HUES6 (cell line): ENCODE measurements at regions not wholly inside any gene's neighbourhood (a gene's known extent, or its start where the extent isn't known, plus 50 kb on each side); places are given as distances from the start of the nearest gene placed in this dataset.

ENCODE experiments used
- H3K27ac ChIP-seq: 2 replicates; pipeline ENCODE4 v1.7.0; 2013; ENCODE audit warnings: low read depth, mild to moderate bottlenecking, low read length, inconsistent platforms
- H3K27me3 ChIP-seq: 2 replicates; pipeline ENCODE4 v1.6.1; 2013; ENCODE audit warnings: low read length; ENCODE audit not compliant: control insufficient read depth, insufficient read depth
- H3K36me3 ChIP-seq: 2 replicates; pipeline ENCODE4 v1.6.1; 2013; ENCODE audit warnings: low read length; ENCODE audit not compliant: control insufficient read depth, insufficient read depth
- H3K4me1 ChIP-seq: 2 replicates; pipeline ENCODE4 v1.6.1; 2013; ENCODE audit warnings: low read length; ENCODE audit not compliant: control insufficient read depth, insufficient read depth
- H3K4me3 ChIP-seq: 2 replicates; pipeline ENCODE4 v1.5.1; 2013; ENCODE audit warnings: low read depth, low read length
- H3K9ac ChIP-seq: one replicate; pipeline ENCODE4 v1.6.1; 2013; ENCODE audit warnings: mild to moderate bottlenecking, low read length
- H3K9me3 ChIP-seq: 2 replicates; pipeline ENCODE4 v1.6.1; 2013; ENCODE audit warnings: low read depth, low read length; ENCODE audit not compliant: control insufficient read depth, insufficient read depth

DNA sequence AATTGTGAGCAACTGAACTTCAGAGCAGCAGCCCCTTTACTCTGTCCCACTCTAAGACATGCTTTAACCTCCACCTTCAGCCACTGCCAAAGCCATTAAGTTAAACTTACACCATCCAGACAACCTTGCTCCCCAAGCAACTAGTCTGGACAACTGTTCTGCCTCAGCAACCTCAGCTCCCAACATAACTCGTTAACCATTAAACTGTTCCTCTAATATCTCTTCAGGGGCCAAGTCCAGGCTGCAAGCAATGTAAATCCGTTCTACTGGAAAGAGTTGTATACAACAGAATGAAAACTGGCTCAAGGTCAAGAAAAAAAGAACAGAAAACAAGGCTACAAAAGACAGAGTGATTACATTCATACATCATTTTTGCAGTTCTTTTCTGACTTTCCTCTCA lies 131.7 kb upstream of the TARS1 start:
- H3K4me1 ChIP-seq: no peaks in the 10 kb centered on the region
- H3K9ac ChIP-seq: no peak overlapping the region
- no peak overlapping the region for H3K4me3 ChIP-seq
- no peaks in the 10 kb centered on the region for H3K27me3 ChIP-seq
- H3K36me3 ChIP-seq: no peaks in the 10 kb centered on the region
- no peaks in the 10 kb centered on the region for H3K9me3 ChIP-seq
- H3K27ac ChIP-seq: no peak overlapping the region

DNA sequence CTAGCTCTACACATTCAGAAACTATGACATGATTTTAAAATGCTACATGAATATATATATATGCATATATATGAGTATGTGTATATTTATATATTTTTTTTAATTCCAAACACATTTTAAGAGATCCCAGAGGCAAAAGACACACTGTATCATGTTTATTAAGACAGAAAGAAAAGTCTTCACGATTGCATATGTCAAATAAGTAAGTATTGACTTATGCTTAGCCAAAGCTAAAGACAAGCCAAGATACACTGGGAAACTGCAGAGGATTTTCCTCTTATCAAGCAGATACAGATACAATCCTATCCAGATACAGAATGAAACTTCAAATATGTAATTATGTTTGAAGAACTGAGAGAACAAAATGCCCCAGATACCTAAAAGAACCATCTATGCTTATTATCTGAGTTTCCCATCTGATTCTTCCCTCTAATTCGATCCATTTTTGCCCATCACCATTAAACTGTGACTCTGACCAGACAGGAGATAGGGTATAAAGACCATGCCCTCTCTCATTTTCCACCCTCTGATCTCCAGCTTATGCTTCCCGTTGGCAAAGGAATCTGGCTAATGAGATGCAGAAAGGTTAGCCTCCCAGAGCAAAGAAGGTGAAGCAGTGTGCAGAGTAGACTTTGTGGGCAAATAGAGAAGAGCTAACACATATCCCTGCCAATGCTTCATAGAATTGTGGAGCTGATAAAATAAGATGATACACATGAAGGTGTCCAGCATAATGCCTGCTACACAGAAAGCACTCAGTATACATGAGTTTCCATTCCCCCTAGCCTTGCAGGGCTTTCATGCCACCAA lies 131.0 kb upstream of the TARS1 start:
- no peak overlapping the region for H3K9ac ChIP-seq
- H3K9me3 ChIP-seq: no peaks in the 10 kb centered on the region
- H3K4me3 ChIP-seq: no peak overlapping the region
- H3K27me3 ChIP-seq: no peaks in the 10 kb centered on the region
- no peak overlapping the region for H3K27ac ChIP-seq
- no peaks in the 10 kb centered on the region for H3K4me1 ChIP-seq
- no peaks in the 10 kb centered on the region for H3K36me3 ChIP-seq

DNA sequence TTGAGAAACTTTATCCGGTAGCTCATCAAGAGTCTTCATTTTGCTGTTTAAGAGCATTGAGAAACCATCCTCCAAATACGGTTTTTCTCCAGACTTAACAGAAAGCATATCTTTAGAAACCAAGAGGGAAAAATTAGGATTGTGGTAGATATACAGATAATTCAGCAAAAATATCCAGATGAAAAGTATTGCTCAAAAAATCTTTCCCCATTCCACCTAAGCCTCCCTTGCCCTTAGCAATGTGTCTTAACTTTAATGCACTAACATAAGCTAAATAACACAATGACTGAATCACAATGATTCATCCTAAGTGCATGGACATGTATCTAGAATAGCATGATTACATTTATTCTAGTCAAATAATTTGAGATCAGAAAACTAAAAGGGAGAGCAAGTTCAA lies 130.3 kb upstream of the TARS1 start:
- Histone ChIP-seq H3K4me1 (no peaks in the 10 kb centered on the region), H3K9ac (no peak overlapping the region)

DNA sequence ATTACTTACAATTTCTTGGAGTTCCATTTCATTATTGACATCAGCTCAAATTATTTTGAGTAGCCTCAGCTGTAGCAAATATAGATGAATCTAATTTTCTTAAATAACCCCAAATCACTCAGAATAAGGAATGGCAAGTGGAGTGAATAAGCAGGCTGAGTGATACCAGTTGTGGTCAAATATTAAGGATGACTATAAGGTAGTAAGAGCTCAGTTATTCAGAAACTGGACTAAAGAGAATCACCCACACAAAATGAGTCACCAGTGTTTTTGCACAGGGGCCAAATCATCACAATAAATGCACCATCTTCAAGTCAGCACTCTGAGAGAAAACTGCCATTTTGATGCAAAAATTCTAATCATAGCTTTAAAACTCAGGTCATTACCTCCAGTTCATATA lies 128.9 kb upstream of the TARS1 start:
- Histone ChIP-seq H3K4me1 (no peaks in the 10 kb centered on the region), H3K27me3 (no peaks in the 10 kb centered on the region), H3K4me3 (no peak overlapping the region), H3K27ac (no peak overlapping the region), H3K9ac (no peak overlapping the region), H3K9me3 (no peaks in the 10 kb centered on the region), H3K36me3 (no peaks in the 10 kb centered on the region)

More for the DNA sequence above, 130.3 kb upstream of the TARS1 start:
- H3K4me3 ChIP-seq: no peak overlapping the region
- H3K27me3 ChIP-seq: no peaks in the 10 kb centered on the region
- H3K9me3 ChIP-seq: no peaks in the 10 kb centered on the region
- H3K27ac ChIP-seq: no peak overlapping the region
- no peaks in the 10 kb centered on the region for H3K36me3 ChIP-seq

DNA sequence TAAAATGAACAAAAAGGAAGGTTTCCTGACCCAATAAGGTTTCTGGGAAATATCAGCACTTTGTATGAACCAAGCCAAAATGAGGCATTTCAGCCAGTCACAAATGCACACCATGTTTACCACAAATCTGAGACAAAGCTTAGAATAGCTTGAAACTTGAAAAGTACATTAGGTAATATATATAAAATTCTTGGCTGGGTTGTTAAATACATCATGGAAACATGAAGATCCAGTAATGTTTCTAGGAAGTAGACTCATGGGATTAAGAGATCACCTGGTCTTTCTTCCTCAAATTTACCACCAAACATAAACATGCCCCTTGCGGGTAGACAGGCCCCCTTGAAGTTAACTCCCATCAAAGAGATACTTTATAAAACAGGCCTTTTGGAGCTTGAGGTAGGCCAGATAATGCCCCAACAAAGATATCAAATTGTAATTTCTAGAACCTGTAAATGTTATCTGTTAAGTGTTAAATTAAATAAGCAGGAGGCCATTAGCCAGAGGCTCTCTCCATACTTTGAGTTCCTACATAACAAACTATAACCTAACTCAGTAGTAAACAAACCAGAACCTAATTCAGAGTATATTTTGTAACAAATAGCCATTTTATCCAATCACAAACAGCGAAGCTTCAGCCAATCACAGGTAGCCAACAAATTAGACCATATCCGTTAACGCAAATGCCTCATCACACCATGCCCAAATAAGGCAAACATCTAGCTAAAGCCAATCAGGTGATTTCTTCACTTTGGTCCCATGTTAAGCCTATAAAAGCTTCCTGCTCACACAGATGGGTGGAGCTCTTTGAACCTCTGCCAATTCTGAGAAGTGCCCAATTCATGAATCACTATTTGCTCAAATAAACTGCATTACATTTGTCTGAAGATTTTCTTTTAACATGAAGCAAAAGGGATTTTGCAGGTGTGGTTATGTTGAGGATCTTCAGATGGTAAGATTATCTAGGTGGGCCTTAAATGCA lies 127.9 kb upstream of the TARS1 start:
- no peaks in the 10 kb centered on the region for H3K27me3 ChIP-seq
- H3K36me3 ChIP-seq: no peaks in the 10 kb centered on the region
- H3K4me3 ChIP-seq: no peak overlapping the region
- no peaks in the 10 kb centered on the region for H3K9me3 ChIP-seq
- H3K9ac ChIP-seq: no peak overlapping the region
- no peak overlapping the region for H3K27ac ChIP-seq
- H3K4me1 ChIP-seq: no peaks in the 10 kb centered on the region

DNA sequence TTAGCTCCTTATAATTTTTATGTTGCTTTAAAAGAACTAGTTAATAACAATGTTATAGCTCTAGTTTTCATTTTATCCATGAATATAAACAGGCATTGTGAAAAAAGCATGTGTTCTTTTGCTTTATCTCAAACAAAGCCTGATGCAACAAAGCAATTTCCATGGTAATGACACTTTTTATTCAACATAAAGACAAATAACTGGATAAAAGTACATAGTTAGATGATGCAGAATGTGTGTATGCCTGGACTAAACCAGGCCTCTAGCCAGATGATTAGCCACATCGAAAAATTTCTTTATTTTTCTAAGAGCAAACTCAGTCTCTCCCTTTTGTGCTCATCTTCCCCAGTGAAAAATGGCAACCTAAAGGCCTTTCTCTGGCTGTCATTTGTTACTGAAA lies 125.6 kb upstream of the TARS1 start:
- H3K4me1 ChIP-seq: no peaks in the 10 kb centered on the region

DNA sequence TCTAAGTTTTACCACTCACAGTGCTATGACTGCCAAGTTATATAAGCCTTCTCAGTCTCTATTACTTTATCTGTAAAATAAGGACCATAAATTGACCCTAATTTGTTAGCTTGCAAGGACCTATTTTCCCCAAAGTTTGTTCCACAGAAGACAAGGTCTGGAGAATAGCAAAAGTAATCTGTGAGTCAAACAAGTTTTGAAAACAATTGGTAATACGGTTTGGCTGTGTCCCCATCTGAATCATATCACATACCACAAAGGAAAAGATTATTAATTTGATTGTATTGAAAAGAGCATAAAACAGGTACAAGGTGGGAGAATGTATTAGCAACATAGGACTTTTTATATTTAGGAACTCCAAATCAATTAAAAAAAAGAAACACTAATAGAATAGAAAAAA lies 124.0 kb upstream of the TARS1 start:
- Histone ChIP-seq H3K9ac (no peak overlapping the region), H3K4me3 (no peak overlapping the region), H3K9me3 (no peaks in the 10 kb centered on the region), H3K4me1 (no peaks in the 10 kb centered on the region), H3K27ac (no peak overlapping the region), H3K27me3 (no peaks in the 10 kb centered on the region), H3K36me3 (no peaks in the 10 kb centered on the region)

More for the DNA sequence above, 125.6 kb upstream of the TARS1 start:
- no peaks in the 10 kb centered on the region for H3K36me3 ChIP-seq
- no peak overlapping the region for H3K4me3 ChIP-seq
- H3K27me3 ChIP-seq: no peaks in the 10 kb centered on the region
- H3K9me3 ChIP-seq: no peaks in the 10 kb centered on the region
- H3K27ac ChIP-seq: no peak overlapping the region
- H3K9ac ChIP-seq: no peak overlapping the region

DNA sequence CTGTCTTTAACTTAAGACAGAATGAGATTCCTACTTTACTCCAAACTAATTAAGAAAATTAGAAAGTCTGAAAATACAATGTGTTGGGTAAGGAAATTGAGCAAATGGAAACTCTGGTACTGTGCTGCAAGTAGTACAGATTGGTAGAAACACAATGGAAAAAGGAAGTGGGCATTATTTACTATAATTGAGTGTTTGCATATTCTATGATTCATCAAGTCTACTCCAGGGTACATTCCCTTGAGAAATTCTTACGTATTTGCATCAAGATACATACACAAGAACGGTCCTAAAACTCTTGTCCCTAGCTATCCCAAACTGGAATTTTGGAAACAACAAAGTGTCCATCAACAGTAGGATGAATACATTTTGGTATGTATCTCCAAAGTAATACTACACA lies 123.5 kb upstream of the TARS1 start:
- Histone ChIP-seq H3K9ac (no peak overlapping the region), H3K4me1 (no peaks in the 10 kb centered on the region), H3K27ac (no peak overlapping the region)

DNA sequence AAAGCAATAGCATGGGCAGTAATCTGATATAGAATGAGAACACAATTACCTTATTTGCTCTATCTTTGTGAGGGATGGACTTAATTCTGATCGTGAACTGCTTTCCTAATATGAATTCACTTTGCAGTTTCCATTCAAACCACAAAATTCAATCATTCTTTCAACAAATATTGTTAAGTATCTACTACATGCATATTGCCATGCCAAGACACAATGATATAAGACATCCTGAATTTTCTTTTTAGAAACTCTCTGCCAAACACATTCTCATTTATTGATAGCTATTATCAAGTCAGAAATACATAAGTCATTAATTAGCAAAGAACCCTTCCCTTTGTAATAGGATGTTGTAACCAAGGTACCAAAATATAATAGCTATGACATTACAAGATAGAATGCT lies 121.6 kb upstream of the TARS1 start:
- H3K4me1 ChIP-seq: no peaks in the 10 kb centered on the region
- no peak overlapping the region for H3K27ac ChIP-seq
- H3K27me3 ChIP-seq: no peaks in the 10 kb centered on the region
- H3K4me3 ChIP-seq: no peak overlapping the region
- H3K9me3 ChIP-seq: no peaks in the 10 kb centered on the region
- no peaks in the 10 kb centered on the region for H3K36me3 ChIP-seq
- no peak overlapping the region for H3K9ac ChIP-seq

More for the DNA sequence above, 123.5 kb upstream of the TARS1 start:
- H3K27me3 ChIP-seq: no peaks in the 10 kb centered on the region
- H3K4me3 ChIP-seq: no peak overlapping the region
- H3K36me3 ChIP-seq: no peaks in the 10 kb centered on the region
- no peaks in the 10 kb centered on the region for H3K9me3 ChIP-seq

DNA sequence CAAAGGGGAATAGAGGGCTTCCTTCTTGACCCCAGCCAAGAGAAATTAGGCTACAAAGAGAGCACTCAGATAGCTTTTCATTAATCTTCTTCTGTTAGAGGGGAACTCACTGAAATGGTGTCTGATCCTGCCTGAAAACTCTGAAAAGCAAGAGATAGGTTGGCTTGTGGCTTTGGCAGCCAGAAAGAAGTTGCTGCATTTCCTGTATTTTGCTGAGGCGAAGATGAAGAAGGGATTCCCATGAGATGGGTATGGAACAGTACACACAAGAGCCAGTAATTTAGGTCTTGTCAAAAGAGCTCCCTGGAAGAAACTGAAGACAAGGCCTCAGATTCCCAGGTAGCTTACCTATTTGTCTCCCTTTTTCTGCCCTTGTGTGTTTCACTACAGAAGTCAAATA lies 120.9 kb upstream of the TARS1 start:
- H3K4me3 ChIP-seq: no peak overlapping the region
- no peaks in the 10 kb centered on the region for H3K36me3 ChIP-seq
- H3K27me3 ChIP-seq: no peaks in the 10 kb centered on the region
- no peak overlapping the region for H3K9ac ChIP-seq
- no peaks in the 10 kb centered on the region for H3K4me1 ChIP-seq
- H3K27ac ChIP-seq: no peak overlapping the region
- no peaks in the 10 kb centered on the region for H3K9me3 ChIP-seq

DNA sequence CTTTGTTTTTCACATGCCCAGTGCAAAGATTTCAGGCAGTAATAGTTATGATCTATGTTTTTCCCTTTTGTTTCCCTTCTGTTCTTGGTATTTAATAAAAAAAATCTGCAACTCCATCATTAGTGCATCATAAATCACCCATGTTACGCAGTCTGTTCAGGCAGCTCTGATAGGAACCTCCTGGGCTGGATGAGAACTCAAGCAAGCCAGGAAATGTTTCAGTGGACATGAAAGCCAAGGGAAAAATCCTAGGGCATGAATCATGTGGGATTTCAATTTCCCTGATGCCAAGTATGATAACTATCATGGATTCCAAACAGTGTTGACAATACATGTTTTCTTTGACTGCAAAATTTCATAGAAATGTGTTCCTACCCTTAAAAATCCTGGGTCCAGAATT lies 119.7 kb upstream of the TARS1 start:
- no peak overlapping the region for H3K9ac ChIP-seq
- H3K9me3 ChIP-seq: no peaks in the 10 kb centered on the region
- H3K4me1 ChIP-seq: no peaks in the 10 kb centered on the region
- no peak overlapping the region for H3K27ac ChIP-seq
- H3K36me3 ChIP-seq: no peaks in the 10 kb centered on the region
- no peaks in the 10 kb centered on the region for H3K27me3 ChIP-seq
- no peak overlapping the region for H3K4me3 ChIP-seq
